CD4-positive, alpha-beta T cell treated with Interleukin-6 at 100 ng/mL for 8 hours (primary cell): ENCODE measurements at regions not wholly inside any gene's neighbourhood (a gene's known extent, or its start where the extent isn't known, plus 50 kb on each side); places are given as distances from the start of the nearest gene placed in this dataset.
"Not testable (repeated sequence)": the region's sequence is repeated elsewhere in the genome, so short reads cannot be mapped to it uniquely, and the experiment has no call there.

Experiments
- DNase-seq: peaks from one replicate; pipeline ENCODE4 v3.0.0-alpha.2; 2020; ENCODE audit warnings: mixed read lengths, low spot score

DNA sequence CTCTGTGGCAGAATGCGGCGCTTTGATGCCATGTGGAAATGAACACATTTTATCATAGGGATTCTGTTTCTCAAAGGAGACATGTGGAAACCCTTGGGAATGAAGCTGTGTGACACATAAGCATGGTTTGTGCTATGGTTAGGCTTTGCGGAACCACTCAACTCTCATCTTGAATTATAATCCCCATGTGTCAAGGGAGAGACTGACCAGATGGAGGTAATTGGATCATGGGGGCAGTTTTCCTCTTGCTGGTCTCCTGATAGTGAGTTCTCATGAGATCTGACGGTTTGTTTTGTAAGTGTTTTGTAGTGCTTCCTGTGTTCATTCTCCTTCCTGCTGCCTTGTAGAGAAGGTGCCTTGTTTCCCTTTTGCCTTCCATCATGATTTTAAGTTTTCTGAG is 1109.2 kb upstream of the ALCAM start:
- DNase-seq: no peak

DNA sequence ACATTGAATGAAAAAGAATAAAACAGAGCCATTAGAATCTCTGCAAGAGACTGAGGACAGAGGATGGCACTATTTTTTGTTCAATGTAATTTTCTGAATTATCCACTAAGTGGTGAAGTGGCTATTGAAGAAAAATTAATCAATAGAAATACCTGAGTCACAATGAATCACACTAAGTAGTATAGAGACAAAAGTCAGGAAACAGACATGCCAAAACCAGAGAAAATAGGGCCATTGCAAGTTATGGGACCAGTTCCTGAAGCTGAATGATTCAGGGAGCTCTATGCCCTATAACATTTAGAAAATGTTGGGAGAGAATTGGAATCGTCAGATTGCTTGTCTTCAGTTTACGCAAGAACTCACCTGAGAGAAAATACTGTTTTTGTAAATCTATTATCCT is 1103.2 kb upstream of the ALCAM start:
- no peak for DNase-seq

DNA sequence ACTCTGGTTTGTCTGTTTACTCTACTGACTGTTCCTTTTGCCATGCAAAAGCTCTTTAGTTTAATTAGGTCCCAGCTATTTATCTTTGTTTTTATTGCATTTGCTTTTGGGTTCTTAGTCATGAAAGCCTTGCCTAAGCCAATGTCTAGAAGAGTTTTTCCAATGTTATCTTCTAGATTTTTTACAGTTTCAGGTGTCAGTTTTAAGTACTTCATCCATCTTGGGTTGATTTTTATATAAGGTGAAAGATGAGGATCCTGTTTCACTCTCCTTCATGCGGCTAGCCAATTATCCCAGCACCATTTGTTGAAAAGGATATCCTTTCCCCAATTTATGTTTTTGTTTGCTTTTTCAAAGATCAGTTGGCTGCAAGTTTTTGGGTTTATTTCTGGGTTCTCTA is 1100.5 kb upstream of the ALCAM start:
- not testable (repeated sequence) for DNase-seq

- DNase-seq: no peak
Observed at GRCh38 chr3:104269771-104270170, 1096.9 kb upstream of the ALCAM start.

- DNase-seq: no peak
Observed at GRCh38 chr3:104273046-104273649, 1093.6 kb upstream of the ALCAM start.

DNA sequence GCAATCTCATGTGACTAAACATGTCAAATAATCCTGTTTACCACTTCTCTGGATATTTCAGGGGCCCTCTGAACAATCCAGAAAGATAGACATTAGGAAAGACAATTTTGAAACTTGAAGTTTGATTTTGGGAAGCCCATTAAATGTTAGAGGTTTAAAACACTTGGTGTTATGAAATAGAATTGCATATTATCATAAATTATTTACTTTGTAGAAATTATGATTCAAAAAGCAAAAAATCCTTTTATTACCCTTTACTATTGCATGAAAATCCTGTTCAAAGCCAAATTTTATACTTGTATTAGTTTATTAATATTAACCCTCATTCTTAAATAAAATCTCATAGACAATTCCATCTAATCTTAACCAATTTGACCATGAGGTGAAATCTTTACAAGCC is 1091.5 kb upstream of the ALCAM start:
- no peak for DNase-seq

- no peak for DNase-seq
Observed at GRCh38 chr3:104279617-104280016, 1087.1 kb upstream of the ALCAM start.

GRCh38 chr3:104281713-104282112 is 1085.0 kb upstream of the ALCAM start:
- no peak for DNase-seq

DNA sequence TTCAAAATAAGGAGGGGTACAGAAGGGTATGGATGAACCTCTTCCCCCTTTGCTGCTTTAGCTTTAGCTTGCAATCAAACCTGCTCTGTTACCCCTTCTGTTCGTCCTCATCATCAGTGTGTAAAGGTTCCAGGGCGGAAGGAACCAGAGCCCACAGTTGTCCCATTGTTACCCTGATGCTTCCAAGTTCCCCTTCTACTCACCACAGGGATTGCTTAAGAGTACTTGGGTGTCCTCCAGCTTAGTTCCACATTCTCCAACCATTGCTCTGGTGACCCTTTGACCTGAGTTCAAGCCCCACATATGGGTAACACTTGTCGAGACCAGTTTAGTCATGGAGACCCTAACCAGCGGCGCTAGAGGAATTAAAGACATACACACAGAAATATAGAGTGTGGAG is 1080.1 kb upstream of the ALCAM start:
- DNase-seq: no peak

GRCh38 chr3:104291437-104291851 is 1075.3 kb upstream of the ALCAM start:
- DNase-seq: no peak

GRCh38 chr3:104291878-104292277 is 1074.8 kb upstream of the ALCAM start:
- DNase-seq: no peak

DNA sequence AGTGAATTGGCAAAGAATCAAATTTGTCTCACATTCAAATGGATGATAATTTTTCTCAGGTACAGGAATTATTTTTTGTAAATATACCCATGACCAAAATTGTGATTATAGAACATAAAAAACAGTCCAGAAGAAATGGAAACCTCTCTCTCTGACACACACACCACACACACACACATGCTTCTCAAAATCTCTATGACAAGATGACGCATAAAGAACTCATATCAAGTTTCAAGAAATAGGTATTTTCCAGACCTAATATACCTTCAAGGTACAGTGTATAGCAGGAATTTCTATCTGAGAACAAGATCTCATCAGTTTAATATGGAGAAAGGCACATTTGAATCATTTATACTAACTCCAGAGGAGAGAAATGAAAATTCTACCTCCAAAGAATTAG is 1069.1 kb upstream of the ALCAM start:
- DNase-seq: no peak

GRCh38 chr3:104298662-104299061 is 1068.0 kb upstream of the ALCAM start:
- DNase-seq: no peak

- no peak for DNase-seq
Observed at GRCh38 chr3:104316118-104316517, 1050.6 kb upstream of the ALCAM start.

GRCh38 chr3:104323226-104323625 is 1043.5 kb upstream of the ALCAM start:
- DNase-seq: no peak

- DNase-seq: no peak
Observed at GRCh38 chr3:104347291-104347690, 1019.4 kb upstream of the ALCAM start.

GRCh38 chr3:104349836-104350235 is 1016.9 kb upstream of the ALCAM start:
- DNase-seq: no peak

- no peak for DNase-seq
Observed at GRCh38 chr3:104353951-104354350, 1012.8 kb upstream of the ALCAM start.

DNA sequence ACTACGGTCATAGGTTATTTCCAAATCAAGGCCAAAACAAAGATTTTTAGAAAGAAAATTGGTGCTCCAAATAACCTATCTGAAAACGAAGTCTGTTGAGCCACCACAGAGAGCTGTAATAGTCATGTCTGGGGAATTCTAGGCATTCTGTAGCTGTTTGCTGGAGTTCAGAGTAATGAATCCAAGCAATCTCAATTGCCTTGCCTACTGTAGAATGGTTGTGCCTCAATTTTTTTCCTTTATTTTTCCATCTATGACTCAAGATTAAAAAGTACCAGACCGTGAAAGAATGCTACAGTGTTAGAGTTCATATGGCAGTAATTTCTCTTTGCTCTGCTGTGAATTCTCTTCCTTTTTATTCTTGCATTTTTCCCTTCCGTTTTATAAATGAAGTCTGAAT is 1007.2 kb upstream of the ALCAM start:
- no peak for DNase-seq

DNA sequence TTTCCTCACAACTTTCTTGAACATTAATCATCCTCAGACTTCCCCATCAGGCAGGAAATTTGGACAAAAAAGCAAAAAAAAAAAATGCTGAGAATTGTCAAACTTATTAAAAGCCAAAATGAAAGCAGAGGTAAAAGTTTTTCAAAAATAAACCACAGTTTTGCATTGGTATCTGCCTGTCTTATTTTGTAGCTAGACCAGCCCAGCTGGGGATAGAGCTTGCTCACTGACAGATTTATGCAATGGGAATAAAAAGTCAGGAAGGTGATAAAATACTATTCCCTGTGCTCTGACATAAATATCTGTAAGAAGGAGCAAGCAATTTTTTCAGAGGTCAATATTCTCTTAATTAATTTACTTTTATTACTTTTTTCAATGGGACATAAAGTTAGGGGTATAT is 1006.7 kb upstream of the ALCAM start:
- no peak for DNase-seq

DNA sequence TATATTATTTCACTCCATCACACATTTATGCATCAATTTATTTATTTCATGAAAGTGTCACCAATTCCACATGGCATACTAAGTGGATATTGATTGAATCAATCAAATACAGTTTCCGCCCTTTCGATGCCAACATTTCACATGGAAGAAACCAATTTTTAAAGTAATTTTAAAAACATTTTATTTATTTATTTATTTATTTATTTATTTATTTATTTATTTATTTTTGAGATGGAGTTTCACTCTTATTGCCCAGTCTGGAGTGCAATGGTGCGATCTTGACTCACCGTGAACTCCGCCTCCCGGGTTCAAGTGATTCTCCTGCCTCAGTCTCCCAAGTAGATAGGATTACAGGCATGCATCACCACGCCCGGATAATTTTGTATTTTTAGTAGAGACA is 1005.0 kb upstream of the ALCAM start:
- DNase-seq: not testable (repeated sequence)

GRCh38 chr3:104362319-104362718 is 1004.4 kb upstream of the ALCAM start:
- no peak for DNase-seq

- no peak for DNase-seq
Observed at GRCh38 chr3:104367000-104367399, 999.7 kb upstream of the ALCAM start.

DNA sequence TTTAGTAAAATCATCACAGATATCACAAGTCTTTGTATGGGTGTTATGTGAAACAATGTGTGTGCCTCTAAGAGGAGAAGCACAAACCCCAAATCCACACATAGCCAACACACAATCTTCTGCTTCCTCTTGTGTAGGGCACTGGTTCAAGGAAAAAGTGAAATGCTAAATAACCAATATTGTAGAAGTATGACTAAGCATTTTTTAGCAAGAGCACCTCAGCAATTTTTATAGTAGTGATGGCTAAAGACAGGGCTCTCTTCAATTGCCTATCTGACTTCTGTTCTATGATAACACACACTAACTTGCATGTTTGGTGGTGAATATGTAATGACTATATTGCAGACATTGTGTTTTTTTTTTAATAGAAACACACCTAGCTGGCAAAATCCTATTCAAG is 997.9 kb upstream of the ALCAM start:
- DNase-seq: no peak

- no peak for DNase-seq
Observed at GRCh38 chr3:104385421-104385820, 981.3 kb upstream of the ALCAM start.
